ENCODE measurements at regions not wholly inside any gene's neighbourhood (a gene's known extent, or its start where the extent isn't known, plus 50 kb on each side); places are given as distances from the start of the nearest gene placed in this dataset.

- H3K4me1 ChIP-seq (ENCODE audit: control insufficient read depth in 2 of 2, insufficient read depth in 2 of 2, low read length in 2 of 2): no peaks in the 10 kb centered on the region
- no peak overlapping the region for H2AFZ ChIP-seq (ENCODE audit: insufficient read depth, low read depth, low read length, poor library complexity, severe bottlenecking)
- no peak for DNase-seq
- no peaks in the 10 kb centered on the region for H4K20me1 ChIP-seq (ENCODE audit: control insufficient read depth, insufficient read depth, low read length, poor library complexity, severe bottlenecking)
- Mint-ChIP-seq H3K9me3 (ENCODE audit: insufficient read depth) (no peaks in the 10 kb centered on the region), H3K4me3 (no peak overlapping the region), H3K27me3 (no peaks in the 10 kb centered on the region), H3K27ac (no peak overlapping the region), H3K4me1 (no peaks in the 10 kb centered on the region)
- no peak overlapping the region for H3K27ac ChIP-seq (ENCODE audit: low read length in 2 of 2)
- no peak overlapping the region for H3K9ac ChIP-seq (ENCODE audit: low read length)
- H3K27me3 ChIP-seq (replicated peaks in 1 of 4; ENCODE audit: control extremely low read depth in 1 of 4, control insufficient read depth in 3 of 4, insufficient read depth in 4 of 4, low read length in 3 of 4): no peaks in the 10 kb centered on the region
- no peak overlapping the region for H3K4me2 ChIP-seq (replicated peaks; ENCODE audit: low read depth, low read length, poor library complexity, severe bottlenecking)
- ATAC-seq (ENCODE audit: low read depth): no peak
- H3K9me3 ChIP-seq (ENCODE audit: control extremely low read depth in 1 of 3, control insufficient read depth in 2 of 3, insufficient read depth in 1 of 3, low read length in 2 of 3): no peaks in the 10 kb centered on the region
- intact Hi-C loops (cut with micrococcal nuclease): no loop called here
- H3K36me3 ChIP-seq (replicated peaks in 1 of 2; ENCODE audit: control extremely low read depth in 1 of 2, control insufficient read depth in 1 of 2, extremely low read depth in 1 of 2, insufficient read depth in 2 of 2, low read length in 1 of 2): no peaks in the 10 kb centered on the region
- POLR2A ChIA-PET: no interaction called here
- H3K4me3 ChIP-seq (ENCODE audit: control extremely low read depth in 1 of 5, extremely low read depth in 1 of 5, insufficient read depth in 1 of 5, low read depth in 2 of 5, low read length in 4 of 5): no peak overlapping the region
- no peaks in the 10 kb centered on the region for H3K79me2 ChIP-seq (ENCODE audit: control insufficient read depth, insufficient read depth, low read length)
- TF ChIP-seq CTCF (IDR thresholded peaks at IDR 0.05): no peak
- TF ChIP-seq EZH2 (IDR thresholded peaks at IDR 0.05; ENCODE audit: borderline replicate concordance, insufficient read depth, low read depth, low read length, poor library complexity, severe bottlenecking): no peak
- CTCF ChIA-PET: no interaction called here
Observed at GRCh38 chr5:58353992-58354391, 105.9 kb downstream of the PLK2 start.

- H2AFZ ChIP-seq (ENCODE audit: insufficient read depth, low read depth, low read length, poor library complexity, severe bottlenecking): no peak overlapping the region
- no peaks in the 10 kb centered on the region for H3K4me1 ChIP-seq (ENCODE audit: control insufficient read depth in 2 of 2, insufficient read depth in 2 of 2, low read length in 2 of 2)
- H3K9me3 Mint-ChIP-seq (ENCODE audit: insufficient read depth): no peaks in the 10 kb centered on the region
- no peaks in the 10 kb centered on the region for H3K9me3 ChIP-seq (ENCODE audit: control extremely low read depth in 1 of 3, control insufficient read depth in 2 of 3, insufficient read depth in 1 of 3, low read length in 2 of 3)
- H3K4me1 Mint-ChIP-seq: no peaks in the 10 kb centered on the region
- H3K27me3 Mint-ChIP-seq: no peaks in the 10 kb centered on the region
- no peaks in the 10 kb centered on the region for H3K36me3 ChIP-seq (replicated peaks in 1 of 2; ENCODE audit: control extremely low read depth in 1 of 2, control insufficient read depth in 1 of 2, extremely low read depth in 1 of 2, insufficient read depth in 2 of 2, low read length in 1 of 2)
- no peak overlapping the region for H3K4me2 ChIP-seq (replicated peaks; ENCODE audit: low read depth, low read length, poor library complexity, severe bottlenecking)
- H3K27me3 ChIP-seq (replicated peaks in 1 of 4; ENCODE audit: control extremely low read depth in 1 of 4, control insufficient read depth in 3 of 4, insufficient read depth in 4 of 4, low read length in 3 of 4): no peaks in the 10 kb centered on the region
- no peak overlapping the region for H3K4me3 ChIP-seq (ENCODE audit: control extremely low read depth in 1 of 5, extremely low read depth in 1 of 5, insufficient read depth in 1 of 5, low read depth in 2 of 5, low read length in 4 of 5)
- ATAC-seq (ENCODE audit: low read depth) (no peak), DNase-seq (no peak)
- intact Hi-C loops (cut with micrococcal nuclease): no loop called here
- H4K20me1 ChIP-seq (ENCODE audit: control insufficient read depth, insufficient read depth, low read length, poor library complexity, severe bottlenecking): no peaks in the 10 kb centered on the region
- no peak overlapping the region for H3K9ac ChIP-seq (ENCODE audit: low read length)
- H3K27ac Mint-ChIP-seq: no peak overlapping the region
- H3K4me3 Mint-ChIP-seq: no peak overlapping the region
- TF ChIP-seq CTCF (IDR thresholded peaks at IDR 0.05): no peak
- no peak for TF ChIP-seq EZH2 (IDR thresholded peaks at IDR 0.05; ENCODE audit: borderline replicate concordance, insufficient read depth, low read depth, low read length, poor library complexity, severe bottlenecking)
- no peaks in the 10 kb centered on the region for H3K79me2 ChIP-seq (ENCODE audit: control insufficient read depth, insufficient read depth, low read length)
- no peak overlapping the region for H3K27ac ChIP-seq (ENCODE audit: low read length in 2 of 2)
- ChIA-PET CTCF (no interaction called here), POLR2A (no interaction called here)
- no CpG with 5 or more reads among the region's 1 CpG for WGBS (ENCODE audit: insufficient coverage)
Observed at GRCh38 chr5:58351190-58351589, 108.7 kb downstream of the PLK2 start.
